PC-3 (cell line): ENCODE measurements at regions not wholly inside any gene's neighbourhood (a gene's known extent, or its start where the extent isn't known, plus 50 kb on each side); places are given as distances from the start of the nearest gene placed in this dataset.

Experiments
- EZH2 ChIP-seq: fragments of 300-600 bp; sonication (generic); IDR thresholded peaks from one replicate; pipeline ENCODE4 v1.6.1; 2017; ENCODE audit warnings: antibody characterized with exemption, mild to moderate bottlenecking, low read length; ENCODE audit not compliant: unreplicated experiment
- TF ChIP-seq, protein P1 (sequence below): fragments of 300-600 bp; sonication (generic); conservative IDR thresholded peaks from 2 replicates; pipeline ENCODE4 v1.5.1; 2017; ENCODE audit warnings: antibody characterized with exemption, low read depth, mild to moderate bottlenecking, low read length

DNA sequence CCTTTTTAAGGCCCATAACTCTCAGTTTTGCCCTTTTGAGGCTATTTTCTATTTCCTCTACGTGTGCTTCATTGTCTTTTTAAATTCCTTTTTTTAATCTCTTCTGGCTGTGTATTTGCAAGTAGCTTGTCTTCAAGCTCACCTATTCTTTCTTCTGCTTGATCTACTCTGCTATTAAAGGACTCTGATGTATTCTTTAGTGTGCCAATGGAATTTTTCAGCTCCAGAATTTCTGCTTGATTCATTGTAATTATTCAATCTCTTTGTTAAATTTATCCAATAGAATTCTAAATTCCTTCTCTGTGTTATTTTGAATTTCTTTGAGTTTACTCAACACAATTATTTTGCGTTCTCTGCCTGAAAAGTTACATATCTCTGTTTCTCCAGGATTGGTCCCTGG lies 178.7 kb downstream of the FAM170A start:
- TF ChIP-seq, protein P1, sequence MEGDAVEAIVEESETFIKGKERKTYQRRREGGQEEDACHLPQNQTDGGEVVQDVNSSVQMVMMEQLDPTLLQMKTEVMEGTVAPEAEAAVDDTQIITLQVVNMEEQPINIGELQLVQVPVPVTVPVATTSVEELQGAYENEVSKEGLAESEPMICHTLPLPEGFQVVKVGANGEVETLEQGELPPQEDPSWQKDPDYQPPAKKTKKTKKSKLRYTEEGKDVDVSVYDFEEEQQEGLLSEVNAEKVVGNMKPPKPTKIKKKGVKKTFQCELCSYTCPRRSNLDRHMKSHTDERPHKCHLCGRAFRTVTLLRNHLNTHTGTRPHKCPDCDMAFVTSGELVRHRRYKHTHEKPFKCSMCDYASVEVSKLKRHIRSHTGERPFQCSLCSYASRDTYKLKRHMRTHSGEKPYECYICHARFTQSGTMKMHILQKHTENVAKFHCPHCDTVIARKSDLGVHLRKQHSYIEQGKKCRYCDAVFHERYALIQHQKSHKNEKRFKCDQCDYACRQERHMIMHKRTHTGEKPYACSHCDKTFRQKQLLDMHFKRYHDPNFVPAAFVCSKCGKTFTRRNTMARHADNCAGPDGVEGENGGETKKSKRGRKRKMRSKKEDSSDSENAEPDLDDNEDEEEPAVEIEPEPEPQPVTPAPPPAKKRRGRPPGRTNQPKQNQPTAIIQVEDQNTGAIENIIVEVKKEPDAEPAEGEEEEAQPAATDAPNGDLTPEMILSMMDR, result no peak
- no peak for TF ChIP-seq EZH2
